ENCODE measurements at regions not wholly inside any gene's neighbourhood (a gene's known extent, or its start where the extent isn't known, plus 50 kb on each side); places are given as distances from the start of the nearest gene placed in this dataset.

DNA sequence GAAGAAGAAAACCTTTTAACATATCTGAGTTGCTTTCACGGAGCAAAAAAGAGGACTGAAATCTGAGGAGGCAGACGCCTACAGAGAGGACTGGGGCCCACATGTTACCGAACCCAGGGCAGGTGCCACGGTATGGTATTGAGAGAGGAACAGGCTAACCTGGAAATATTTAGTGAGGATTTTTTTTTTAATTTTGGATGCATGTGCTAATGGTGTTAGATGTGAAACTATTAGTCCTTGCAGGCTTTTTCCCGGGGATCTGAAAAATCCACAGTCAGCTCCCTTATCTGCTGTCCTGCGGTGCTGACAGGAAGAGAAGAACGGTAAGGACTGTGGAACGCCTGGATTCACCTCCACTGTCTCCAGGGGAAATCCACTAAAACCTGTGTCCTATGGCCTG is 819.7 kb downstream of the TMEM121 start:
- Histone ChIP-seq H3K4me1 (no peaks in the 10 kb centered on the region), H3K36me3 (replicated peaks in 1 of 2; ENCODE audit: insufficient read depth in 1 of 2, low read depth in 2 of 2) (no peaks in the 10 kb centered on the region), H3K27me3 (peaks cover 0 to 11% of the 10 kb centered on the region in 2 donors), H3K4me3 (no peak overlapping the region), H3K27ac (no peak overlapping the region), H3K9me3 (no peaks in the 10 kb centered on the region)
- DNase-seq (no peak), ATAC-seq (no peak)
- TF ChIP-seq, protein P1, sequence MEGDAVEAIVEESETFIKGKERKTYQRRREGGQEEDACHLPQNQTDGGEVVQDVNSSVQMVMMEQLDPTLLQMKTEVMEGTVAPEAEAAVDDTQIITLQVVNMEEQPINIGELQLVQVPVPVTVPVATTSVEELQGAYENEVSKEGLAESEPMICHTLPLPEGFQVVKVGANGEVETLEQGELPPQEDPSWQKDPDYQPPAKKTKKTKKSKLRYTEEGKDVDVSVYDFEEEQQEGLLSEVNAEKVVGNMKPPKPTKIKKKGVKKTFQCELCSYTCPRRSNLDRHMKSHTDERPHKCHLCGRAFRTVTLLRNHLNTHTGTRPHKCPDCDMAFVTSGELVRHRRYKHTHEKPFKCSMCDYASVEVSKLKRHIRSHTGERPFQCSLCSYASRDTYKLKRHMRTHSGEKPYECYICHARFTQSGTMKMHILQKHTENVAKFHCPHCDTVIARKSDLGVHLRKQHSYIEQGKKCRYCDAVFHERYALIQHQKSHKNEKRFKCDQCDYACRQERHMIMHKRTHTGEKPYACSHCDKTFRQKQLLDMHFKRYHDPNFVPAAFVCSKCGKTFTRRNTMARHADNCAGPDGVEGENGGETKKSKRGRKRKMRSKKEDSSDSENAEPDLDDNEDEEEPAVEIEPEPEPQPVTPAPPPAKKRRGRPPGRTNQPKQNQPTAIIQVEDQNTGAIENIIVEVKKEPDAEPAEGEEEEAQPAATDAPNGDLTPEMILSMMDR (IDR thresholded peaks at IDR 0.05) = no peak
- no peak for TF ChIP-seq POLR2A (IDR thresholded peaks at IDR 0.05)
- WGBS, 2 donors = 55 to 58% methylated on average over 8 of the region's 8 CpGs
- intact Hi-C loops (cut with DNase I) = no loop called here

- 76 to 80% methylated on average over 4 of the region's 4 CpGs for WGBS, 2 donors
- ATAC-seq (no peak), DNase-seq (no peak)
- Histone ChIP-seq H3K27ac (no peak overlapping the region), H3K4me3 (no peak overlapping the region), H3K27me3 (peaks cover 0 to 11% of the 10 kb centered on the region in 2 donors), H3K4me1 (no peaks in the 10 kb centered on the region), H3K36me3 (replicated peaks in 1 of 2; ENCODE audit: insufficient read depth in 1 of 2, low read depth in 2 of 2) (no peaks in the 10 kb centered on the region), H3K9me3 (no peaks in the 10 kb centered on the region)
- no peak for TF ChIP-seq POLR2A (IDR thresholded peaks at IDR 0.05)
- TF ChIP-seq, protein P1 (IDR thresholded peaks at IDR 0.05) = no peak
- intact Hi-C loops (cut with DNase I) = no loop called here
These were observed 820.3 kb downstream of the TMEM121 start for GRCh38 chr14:106346534-106347290.

DNA sequence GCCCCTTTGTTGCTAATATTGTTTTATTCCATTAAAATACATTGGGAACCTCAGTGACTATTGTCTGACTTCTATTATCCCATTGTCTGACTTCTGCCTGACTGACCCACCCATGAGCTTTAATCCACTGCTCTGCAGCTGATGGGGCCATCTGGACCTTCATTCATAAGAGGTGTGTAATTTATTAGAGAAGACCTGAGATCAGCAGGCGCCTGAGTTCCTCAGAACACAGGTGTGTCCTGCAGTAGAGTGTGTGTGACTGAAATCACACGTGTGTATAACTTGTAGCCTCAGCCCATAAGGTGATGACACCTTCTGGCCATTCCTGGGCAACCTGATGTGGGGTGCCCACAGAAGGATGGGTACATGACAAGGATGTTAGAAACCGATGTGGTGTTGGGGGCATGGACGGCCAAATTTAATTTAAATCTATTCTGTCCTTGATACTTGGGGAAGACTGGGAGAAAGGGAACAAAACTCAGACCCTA is 821.0 kb downstream of the TMEM121 start:
- intact Hi-C loops (cut with DNase I) = no loop called here

DNA sequence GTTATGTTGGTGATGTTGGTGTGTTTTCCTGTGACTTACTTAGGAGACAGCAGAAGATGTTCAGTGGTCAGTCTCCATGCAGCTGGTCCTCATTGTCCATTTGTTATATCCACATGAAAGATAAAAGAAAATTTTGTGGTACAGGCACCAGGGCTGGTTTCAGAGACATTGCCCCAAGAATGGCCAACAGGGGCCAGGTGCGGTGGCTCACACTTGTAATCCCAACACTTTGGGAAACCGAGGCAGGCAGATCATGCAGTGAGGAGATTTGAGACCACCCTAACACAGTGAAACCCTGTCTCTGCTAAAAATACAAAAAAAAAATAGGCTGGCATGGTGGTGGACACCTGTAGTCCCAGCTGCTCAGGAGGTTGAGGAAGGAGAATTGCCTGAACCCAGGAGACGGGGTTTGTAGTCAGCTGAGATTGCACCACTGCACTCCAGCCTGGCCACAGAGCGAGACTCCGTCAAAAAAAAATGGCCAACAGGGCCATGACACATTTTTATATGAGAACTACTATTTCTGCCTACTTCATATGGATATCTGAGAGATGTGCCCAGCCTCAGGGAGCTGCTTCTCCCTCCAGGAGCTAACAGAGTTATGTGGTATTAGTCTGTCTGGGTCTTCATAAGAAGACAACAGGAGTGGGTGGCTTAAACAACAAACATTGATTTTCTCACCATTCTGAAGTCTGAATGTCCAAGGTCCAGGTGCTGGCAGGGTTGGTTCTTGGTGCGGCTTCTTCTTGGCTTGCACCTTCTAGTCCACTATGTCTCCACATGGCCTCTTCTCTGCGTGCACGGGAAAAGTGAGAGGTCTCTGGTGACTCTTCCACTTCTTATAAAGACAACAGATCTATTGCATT is 821.7 kb downstream of the TMEM121 start:
- WGBS, 2 donors = 30 to 37% methylated on average over 8 of the region's 8 CpGs
- ATAC-seq = no peak
- no peaks in the 10 kb centered on the region for H3K4me1 ChIP-seq

More for the DNA sequence above, 821.0 kb downstream of the TMEM121 start:
- DNase-seq = no peak
- no peaks in the 10 kb centered on the region for H3K36me3 ChIP-seq (replicated peaks in 1 of 2; ENCODE audit: insufficient read depth in 1 of 2, low read depth in 2 of 2)
- no peak for ATAC-seq
- no peak overlapping the region for H3K27ac ChIP-seq
- no peaks in the 10 kb centered on the region for H3K9me3 ChIP-seq
- H3K4me1 ChIP-seq = no peaks in the 10 kb centered on the region
- no peak overlapping the region for H3K4me3 ChIP-seq
- WGBS, 2 donors = 42% methylated on average over 4 of the region's 4 CpGs
- TF ChIP-seq, protein P1 (IDR thresholded peaks at IDR 0.05) = no peak
- no peak for TF ChIP-seq POLR2A (IDR thresholded peaks at IDR 0.05)
- peaks cover 0 to 11% of the 10 kb centered on the region in 2 donors for H3K27me3 ChIP-seq

More for the DNA sequence above, 821.7 kb downstream of the TMEM121 start:
- intact Hi-C loops (cut with DNase I) = no loop called here
- no peak for DNase-seq
- H3K9me3 ChIP-seq = no peaks in the 10 kb centered on the region
- no peak overlapping the region for H3K27ac ChIP-seq
- no peak overlapping the region for H3K4me3 ChIP-seq
- no peak for TF ChIP-seq POLR2A (IDR thresholded peaks at IDR 0.05)
- TF ChIP-seq, protein P1 (IDR thresholded peaks at IDR 0.05) = no peak
- H3K36me3 ChIP-seq (replicated peaks in 1 of 2; ENCODE audit: insufficient read depth in 1 of 2, low read depth in 2 of 2) = no peaks in the 10 kb centered on the region
- H3K27me3 ChIP-seq = peaks cover 0 to 11% of the 10 kb centered on the region in 2 donors

Data from body of pancreas (tissue), 4 donors.